H54 (cell line): ENCODE measurements at regions not wholly inside any gene's neighbourhood (a gene's known extent, or its start where the extent isn't known, plus 50 kb on each side); places are given as distances from the start of the nearest gene placed in this dataset.

Experiments used
- DNase-seq: peaks from one replicate; pipeline ENCODE4 v3.0.0; 2011; ENCODE audit warnings: low spot score, mixed read lengths; ENCODE audit not compliant: insufficient read length
- FAIRE-seq: peaks from 3 replicates; lab custom pipeline; 2011; peaks lifted over from hg19 to GRCh38; lab: Jason Lieb, UNC
- POLR2A ChIP-seq: IDR thresholded peaks from 2 replicates; pipeline ENCODE4 v1.6.1; 2011; ENCODE audit warnings: low read depth, mild to moderate bottlenecking, low read length

- DNase-seq, result no peak
- no peak for FAIRE-seq
- no peak for TF ChIP-seq POLR2A
Observed at GRCh38 chr5:98474216-98474615, 299.2 kb upstream of the RGMB start.

DNA sequence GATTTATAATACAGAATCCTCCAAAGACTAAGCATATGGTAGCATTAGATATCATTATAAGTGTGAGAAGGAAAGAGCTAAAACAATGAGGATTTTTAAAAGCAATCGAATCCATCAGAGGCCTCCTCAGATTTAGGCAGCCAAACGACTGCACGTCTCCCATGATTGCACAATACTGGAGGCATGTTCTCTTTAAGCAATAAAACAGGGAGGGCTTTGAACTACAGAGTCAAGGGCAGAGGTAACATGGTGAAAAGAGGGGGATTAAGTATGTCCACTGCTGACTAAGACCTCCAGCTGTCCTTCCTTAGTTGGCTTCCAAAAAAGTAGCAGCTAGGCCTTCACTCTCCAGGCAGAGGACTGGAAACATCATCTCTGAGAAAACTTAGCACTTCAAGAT is 298.7 kb upstream of the RGMB start:
- TF ChIP-seq POLR2A, result no peak
- FAIRE-seq (no peak), DNase-seq (no peak)

DNA sequence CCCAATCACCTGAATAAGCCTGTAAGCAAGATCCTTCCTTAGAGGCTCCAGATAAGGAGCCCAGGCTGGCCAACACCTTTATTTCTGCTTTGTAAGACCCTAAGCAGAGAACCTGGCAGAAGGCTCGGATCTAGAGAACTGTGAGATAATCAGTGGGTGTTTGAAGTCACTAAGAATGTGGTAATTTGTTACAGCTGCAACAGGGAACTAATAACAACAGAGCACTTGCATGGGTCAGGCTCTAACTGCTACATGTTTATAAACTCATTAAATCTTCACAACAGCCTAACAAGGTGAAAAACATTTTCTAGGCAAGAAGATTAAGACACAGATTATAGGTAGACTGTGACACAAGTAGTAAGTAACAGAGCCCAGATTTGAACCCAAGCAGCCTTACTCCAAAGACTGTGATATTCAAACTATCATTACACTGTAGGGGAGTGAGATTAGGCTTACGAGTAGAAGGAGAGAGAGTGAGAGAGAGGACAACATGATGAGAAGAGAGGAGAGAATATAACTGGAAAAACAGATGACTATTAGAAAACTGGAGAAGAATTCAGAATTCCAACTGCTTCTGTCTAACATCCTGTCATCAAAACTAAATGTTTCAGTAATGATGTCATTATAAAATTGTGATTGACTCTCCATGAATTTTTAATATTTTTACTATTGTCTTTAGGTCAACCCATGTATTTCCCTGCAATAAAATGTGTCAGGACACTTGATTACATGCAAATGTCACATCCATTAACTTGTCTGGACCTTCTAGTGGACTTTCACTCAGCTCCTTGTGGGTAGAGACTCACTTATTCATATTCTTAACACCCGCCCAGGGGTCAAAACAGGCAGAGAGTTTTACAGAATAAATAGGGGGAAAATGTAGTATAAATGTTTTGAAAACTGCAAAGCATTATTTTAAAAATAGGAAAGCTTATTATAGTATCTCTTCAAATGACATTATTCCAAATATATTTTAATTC is 290.9 kb upstream of the RGMB start:
- FAIRE-seq (no peak), DNase-seq (no peak)
- no peak for TF ChIP-seq POLR2A

- no peak for TF ChIP-seq POLR2A
- DNase-seq, result no peak
- no peak for FAIRE-seq
Observed at GRCh38 chr5:98483301-98483685, 290.2 kb upstream of the RGMB start.

DNA sequence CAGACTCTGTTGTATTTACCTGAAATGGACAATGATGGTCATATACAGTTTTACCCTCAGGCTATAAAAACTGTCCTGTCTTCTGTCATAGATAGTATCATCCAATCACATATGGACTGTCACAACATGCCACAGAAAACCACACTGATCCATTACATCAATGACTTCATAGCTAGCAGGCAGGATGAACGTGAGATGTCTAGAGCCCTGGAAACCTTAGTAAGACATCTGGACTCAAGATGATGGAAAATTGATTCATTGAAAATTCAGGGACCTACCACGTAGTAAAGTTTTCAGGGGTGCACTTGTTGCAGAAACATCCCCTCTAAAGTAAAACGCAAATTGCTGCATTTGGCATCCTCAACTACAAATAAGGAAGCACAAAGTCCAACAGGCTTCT is 284.4 kb upstream of the RGMB start:
- no peak for TF ChIP-seq POLR2A
- DNase-seq (no peak), FAIRE-seq (no peak)

GRCh38 chr5:98490348-98490747 is 283.1 kb upstream of the RGMB start:
- FAIRE-seq, result no peak
- no peak for TF ChIP-seq POLR2A
- no peak for DNase-seq

- TF ChIP-seq POLR2A, result no peak
- no peak for FAIRE-seq
Observed at GRCh38 chr5:98492258-98492657, 281.2 kb upstream of the RGMB start.

GRCh38 chr5:98497418-98497817 is 276.0 kb upstream of the RGMB start:
- FAIRE-seq (peak; percentile 41), DNase-seq (no peak)
- no peak for TF ChIP-seq POLR2A

More at GRCh38 chr5:98492258-98492657, 281.2 kb upstream of the RGMB start:
- DNase-seq, result no peak

DNA sequence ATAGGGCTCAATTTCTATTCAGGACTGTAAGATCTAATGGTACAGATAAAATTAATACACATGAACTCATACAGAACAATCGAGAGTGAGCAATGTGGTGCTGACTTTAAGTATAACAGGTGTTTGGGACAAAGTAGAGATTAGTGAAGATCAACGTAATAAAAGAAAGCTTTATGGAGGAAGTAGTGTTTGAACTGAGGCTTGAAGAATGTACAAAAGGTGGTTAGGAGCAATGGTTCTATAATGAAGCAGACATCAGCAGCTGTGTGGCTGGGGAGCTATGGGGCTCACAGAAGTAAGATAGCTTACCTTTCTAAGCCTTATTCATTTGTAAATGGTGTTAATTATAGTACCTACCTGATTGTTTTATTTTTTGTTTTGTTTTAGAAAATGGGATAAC is 275.4 kb upstream of the RGMB start:
- FAIRE-seq (peak; percentile 15), DNase-seq (no peak)
- no peak for TF ChIP-seq POLR2A

GRCh38 chr5:98499892-98500291 is 273.6 kb upstream of the RGMB start:
- TF ChIP-seq POLR2A, result no peak
- no peak for FAIRE-seq
- no peak for DNase-seq

DNA sequence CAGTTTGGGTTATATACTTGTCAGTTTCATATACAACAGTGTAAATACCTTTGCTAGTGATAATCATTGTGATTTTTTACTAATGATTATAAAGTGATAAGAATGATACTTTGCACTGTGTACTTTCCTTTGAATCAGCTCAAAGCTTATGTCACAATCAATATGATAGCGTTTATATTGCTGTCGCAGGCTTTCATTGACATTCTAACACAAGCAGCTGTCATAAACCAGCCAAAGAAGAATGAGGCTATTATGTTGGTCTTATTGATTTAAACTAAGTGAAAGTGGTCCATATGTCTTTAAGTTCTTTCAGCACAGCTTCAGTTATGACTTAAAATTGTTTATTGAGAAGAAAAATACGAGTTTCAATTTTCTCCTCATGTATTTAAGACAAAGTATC is 272.7 kb upstream of the RGMB start:
- no peak for TF ChIP-seq POLR2A
- no peak for FAIRE-seq

DNA sequence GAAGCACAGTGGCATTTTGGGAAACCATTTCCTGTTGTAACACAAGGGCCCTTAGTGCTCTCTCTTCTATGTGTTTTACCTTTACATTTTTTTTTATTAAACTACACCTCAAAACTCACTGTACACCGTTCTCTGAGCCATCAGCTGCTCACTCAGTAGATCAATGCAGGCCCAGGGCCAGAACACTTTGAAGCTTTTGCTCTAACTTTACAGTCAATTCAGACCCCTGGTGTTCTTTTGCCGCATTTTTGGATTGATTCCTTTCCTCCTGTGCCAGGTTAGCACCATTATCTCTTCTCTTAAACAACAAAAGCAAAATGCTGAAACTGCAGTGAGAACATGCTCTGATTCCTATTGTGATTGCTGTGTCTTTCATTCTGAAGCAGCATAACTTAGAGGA is 269.8 kb upstream of the RGMB start:
- no peak for TF ChIP-seq POLR2A
- no peak for DNase-seq
- FAIRE-seq, result no peak

More for the DNA sequence above, 272.7 kb upstream of the RGMB start:
- no peak for DNase-seq

GRCh38 chr5:98504505-98504904 is 269.0 kb upstream of the RGMB start:
- FAIRE-seq (no peak), DNase-seq (no peak)
- TF ChIP-seq POLR2A, result no peak

DNA sequence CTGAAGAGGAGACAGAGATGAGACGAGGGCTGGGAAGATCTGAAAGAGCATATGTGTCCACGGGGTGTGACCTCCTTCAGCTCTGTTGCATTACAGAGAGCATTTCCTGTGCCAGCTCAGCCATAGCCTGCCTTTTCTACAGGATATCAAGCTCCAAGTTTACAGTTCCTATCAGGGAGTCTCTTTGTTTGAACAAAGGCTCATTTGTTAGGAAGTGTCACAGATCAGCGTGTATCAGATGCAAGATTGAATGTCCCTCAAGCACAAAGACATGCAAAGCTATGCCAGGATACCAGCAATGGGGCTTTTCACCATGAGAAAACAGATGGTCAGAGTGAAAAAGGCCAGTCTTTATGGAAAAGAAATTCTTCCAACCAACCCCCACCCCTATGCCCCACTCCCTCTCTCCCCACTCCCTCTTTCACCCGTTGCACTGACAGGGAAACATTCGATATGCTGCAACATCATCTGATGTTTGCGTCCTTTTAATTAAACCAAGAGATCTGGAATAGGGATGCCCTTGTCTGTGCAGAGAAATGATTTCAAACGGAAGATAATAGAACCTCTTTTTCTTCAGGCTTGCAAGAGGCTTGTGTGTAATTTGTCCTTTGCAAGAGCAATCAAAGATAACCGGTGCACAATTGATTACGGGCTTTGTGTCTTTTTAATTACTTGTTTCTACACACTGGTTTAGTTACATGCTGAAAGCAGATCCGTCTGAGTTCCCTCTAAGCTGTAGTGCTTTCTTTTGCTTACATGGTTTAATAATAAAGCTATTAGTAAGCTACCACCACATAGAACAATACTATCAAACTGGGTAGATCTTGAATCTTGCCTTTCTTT is 263.1 kb upstream of the RGMB start:
- DNase-seq (no peak), FAIRE-seq (peak; percentile 68)
- TF ChIP-seq POLR2A, result no peak
